NCI-H1694 treated with DMSO at 0.1 percent for 48 hours (cell line): ENCODE measurements at regions not wholly inside any gene's neighbourhood (a gene's known extent, or its start where the extent isn't known, plus 50 kb on each side); places are given as distances from the start of the nearest gene placed in this dataset.
"Not testable (repeated sequence)": the region's sequence is repeated elsewhere in the genome, so short reads cannot be mapped to it uniquely, and the experiment has no call there.

ENCODE experiments used
- DNase-seq: peaks from one replicate; lab custom pipeline; 2025; lab: John Stamatoyannopoulos, UW

DNA sequence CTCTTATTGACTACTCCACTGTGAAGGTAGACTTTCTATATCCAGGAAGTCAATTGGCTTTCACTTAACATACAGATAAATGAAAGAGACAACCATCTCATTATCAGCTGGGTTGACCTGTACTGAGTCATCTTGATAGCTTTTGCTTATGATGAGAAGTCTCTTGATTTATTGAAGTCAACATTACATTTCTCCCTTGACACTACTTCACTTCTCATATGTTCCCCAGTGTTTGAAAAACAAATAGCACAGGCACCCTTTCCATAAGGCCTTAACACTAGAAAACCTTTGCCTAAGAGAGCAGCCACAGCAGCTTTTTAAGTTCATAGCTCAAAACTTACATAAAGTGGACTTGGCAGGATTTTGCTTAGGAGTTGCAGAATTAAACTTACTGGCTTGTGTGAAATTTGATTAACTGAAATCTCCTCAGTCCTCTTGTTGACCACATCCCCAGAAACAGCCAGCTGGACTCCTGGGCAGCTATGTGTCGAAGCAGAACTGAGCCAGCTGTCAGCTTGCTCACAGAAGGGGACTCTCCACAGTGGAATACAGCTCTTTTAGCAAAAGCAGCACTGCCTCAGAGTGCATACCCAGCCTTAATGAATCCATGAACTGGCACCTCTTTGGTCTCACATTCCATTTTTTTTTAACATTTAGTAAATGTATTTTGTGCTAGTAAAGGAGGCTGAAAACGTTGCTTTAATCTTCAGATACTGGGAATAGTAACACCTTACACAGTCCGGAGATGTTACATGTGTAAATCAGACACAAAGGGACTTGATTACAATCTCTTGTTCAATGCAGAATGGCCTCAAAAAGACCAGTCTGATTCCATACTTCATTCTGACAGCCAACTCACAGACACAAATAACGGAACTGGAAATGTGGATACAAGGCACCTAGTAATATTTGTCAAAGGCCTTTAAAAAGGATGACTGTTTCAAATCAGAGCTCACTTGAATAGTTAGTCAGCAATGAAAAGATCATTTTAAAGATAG, 1532.7 kb downstream of the HACE1 start:
- peak; percentile 73 for DNase-seq

DNA sequence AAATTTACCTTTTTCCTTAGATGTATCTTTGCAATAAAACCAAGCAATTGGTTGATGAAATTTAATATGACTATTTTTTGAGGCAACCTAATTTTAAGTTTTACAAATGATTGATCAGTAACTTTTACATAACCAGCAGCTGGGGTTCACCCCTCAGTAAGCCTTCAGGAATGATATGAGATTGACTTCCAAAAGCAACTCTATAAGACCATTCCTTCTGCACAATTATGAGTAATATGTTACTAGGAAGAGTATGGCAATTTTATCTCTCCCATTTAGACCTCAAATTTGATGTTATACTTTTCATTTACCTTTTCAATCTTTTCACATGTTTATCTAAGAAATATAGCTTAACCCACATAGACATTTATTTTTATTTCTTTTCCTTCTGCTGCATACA, 1546.3 kb downstream of the HACE1 start:
- DNase-seq, result no peak

DNA sequence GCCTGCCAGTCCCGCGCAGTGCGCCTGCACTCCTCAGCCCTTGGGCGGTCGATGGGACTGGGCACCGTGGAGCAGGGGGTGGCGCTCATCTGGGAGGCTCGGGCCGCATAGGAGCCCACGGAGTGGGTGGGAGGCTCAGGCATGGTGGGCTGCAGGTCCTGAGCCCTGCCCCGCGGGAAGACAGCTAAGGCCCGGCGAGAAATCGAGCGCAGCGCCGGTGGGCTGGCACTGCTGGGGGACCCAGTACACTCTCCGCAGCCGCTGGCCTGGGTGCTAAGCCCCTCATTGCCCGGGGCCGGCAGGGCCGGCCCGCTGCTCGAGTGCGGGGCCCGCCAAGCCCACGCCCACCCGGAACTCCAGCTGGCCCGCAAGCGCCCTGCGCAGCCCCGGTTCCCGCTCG, 1565.3 kb downstream of the HACE1 start:
- not testable (repeated sequence) for DNase-seq

DNA sequence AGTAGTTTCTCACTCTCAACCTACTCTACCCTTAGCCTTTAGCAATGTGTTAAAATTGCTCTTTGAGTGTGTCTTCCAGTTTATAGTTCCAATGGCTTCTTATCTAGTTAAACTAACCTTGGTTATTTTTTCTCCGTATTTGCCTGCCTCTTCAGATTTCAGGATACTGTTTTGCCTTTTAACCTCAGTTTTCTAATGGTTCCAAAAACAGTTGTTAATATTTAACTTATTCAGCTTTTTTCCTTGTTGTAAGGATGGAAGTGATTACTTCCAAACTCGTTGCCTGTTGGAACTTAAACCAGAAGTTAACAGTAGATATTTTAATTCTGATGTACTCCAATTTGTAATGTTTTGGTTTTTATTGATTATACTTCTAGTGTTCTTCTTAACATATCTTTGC, 1574.9 kb downstream of the HACE1 start:
- no peak for DNase-seq

DNA sequence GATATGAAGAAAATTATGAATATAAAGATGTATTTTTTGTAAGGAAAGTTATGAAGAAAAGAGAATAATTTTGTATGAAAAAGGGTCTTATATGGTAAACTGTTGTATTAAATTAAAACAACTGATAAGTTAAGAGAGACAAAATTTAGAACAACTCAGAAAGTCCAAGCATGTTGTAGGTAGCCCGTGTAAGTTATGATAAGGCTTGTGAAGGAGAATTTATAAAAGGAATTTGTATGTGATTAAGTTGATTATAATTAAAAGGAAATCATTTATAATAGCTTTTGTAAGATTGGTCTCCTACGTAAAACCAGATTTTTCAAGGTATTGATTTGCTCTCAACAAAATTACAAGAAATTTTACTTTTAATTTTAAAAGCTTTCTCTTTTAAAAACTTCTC, 1579.3 kb downstream of the HACE1 start:
- DNase-seq, result no peak

DNA sequence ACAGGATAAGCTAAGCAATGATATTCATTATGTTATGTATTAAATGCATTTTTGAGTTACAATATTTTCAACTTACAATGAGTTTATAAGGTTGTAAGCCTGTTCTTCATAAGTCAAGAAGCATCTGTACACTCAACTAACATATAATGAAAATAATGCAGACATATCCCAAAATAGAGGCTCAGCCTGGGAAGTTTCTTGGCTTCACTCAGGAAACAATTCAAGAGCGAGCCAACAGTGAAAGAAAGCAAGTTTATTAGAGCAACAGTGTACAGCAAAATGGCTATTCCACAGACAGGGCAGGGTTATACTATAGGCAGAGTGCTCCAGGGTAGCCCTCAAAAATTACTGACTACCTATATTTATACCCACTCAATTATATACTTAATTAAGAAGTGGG, 1581.8 kb downstream of the HACE1 start:
- DNase-seq, result no peak

DNA sequence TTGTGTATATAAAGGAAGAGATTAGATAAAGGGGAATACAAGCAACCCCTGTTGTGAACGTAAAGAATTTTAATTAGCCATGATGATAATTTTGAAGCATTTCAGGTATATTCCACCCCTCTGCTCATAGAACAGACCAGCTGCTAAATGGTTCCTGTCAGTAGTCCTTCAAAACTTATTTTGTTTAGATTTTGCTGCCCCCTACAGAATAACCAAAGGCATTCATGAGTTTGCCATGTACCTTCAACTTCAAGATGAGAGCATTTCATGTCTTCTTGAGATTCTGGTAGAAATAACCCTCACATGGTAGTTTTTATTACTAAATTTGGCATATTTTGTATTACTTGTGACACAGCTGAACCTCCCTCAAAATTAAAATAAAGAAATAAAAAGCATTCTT, 1586.7 kb downstream of the HACE1 start:
- DNase-seq, result peak; percentile 23

DNA sequence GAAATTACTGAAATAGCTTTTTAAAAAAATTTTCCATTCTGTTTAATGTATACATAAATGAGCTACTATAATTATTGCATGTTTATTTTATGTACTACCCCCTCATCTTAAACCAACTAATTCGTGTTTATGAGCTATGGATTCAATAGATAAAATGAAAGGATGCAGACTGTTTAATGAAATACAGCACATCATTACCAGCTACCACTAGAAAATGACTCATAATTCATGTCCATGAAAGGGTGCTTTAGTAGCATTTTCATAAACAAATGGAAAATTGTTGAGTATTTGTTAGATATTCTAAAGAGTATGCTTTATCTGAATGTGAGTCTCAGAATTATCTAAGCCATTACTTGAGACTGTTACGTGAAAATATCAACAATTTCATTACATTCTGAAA, 1590.1 kb downstream of the HACE1 start:
- no peak for DNase-seq

DNA sequence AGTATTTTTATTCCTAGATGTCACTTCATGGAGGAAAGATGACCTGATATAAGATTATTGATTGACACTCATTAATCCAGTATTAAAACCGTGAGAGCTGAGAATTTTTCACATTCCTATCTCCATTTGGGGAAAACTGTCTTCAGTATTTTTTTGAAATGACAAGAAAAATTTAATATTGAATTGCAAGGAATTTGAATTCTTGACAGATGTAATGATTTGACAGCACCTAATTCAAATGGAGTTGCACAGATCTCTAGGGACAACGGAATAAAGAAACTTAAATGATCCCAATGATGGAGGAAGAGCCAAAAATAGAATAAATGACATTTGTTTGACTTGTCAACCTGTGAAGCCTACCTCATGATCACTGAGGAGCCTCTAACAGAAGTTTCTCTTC, 1591.4 kb downstream of the HACE1 start:
- no peak for DNase-seq

DNA sequence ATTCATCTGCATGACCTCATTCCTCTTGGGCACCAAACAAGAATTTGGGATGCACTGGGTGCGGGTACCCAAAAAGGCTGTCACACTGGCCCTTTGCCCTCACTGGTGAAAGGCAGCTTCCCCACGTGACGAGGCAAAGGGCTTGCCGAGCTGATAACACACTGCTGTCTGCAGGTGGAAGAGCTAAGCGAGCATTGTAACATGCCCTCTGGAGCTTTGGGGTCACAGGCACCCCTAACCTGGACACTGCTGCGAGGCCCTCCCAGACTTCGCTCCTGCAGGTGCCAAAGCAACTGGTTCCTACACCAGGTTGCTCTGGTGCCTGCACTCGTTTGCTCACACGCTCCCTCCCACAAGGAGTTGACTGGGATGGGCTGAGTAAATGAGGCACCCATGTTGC, 1595.7 kb downstream of the HACE1 start:
- DNase-seq, result no peak

DNA sequence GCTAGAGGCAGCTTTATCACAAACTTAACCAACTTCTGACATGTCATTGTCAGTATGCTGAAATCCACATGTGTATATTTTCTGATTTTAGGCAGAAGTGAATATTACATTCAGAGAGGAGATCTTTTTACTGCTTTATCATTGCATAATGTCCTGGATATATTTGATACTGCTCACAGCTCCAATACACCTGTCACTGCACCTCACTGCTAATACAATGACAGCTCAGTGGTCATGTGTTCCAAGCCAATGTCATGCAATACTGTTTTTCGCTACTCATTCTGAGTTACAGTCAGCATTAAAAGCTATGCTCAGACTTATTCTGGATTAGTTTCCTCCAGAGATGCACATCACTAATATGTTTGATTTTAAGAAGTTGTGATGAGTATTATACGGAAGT, 1604.6 kb downstream of the HACE1 start:
- DNase-seq, result no peak

DNA sequence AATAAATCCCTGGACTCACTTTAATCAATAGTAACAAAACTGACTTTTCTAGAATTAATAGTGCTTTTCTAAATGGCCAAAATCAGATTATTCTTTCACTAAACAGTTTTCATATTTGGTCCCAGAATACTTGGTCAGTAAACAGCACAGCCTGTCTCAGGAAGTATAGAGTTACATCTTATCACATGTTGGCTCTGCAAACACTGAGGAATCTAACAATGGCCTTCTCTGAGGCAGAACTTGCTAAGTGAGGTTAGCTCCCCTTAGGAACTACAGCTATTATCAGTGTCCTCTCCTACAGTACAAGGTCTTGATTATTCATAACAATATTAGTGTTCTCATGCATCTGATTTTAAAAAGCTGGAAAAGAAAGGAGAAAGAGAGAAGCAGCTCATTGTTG, 1622.8 kb downstream of the HACE1 start:
- no peak for DNase-seq

DNA sequence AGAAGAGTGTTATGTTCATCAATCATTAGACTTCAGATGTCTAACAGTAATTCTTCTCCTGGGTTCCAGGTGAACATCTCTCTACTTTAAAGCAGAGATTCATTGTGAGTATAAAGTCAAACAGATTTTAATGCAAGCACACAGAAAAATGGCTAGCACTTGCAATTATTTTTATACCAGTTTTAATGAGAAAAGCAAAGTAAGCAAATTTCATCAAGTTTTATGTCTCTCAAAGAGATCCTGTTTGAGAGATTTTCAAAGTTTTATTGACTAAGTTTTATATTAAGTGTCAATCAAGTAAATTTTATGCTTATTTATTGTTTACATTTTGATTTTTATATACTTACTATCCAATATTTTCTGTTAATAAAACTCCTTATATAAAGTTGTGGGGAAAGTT, 1628.5 kb downstream of the HACE1 start:
- DNase-seq, result no peak

DNA sequence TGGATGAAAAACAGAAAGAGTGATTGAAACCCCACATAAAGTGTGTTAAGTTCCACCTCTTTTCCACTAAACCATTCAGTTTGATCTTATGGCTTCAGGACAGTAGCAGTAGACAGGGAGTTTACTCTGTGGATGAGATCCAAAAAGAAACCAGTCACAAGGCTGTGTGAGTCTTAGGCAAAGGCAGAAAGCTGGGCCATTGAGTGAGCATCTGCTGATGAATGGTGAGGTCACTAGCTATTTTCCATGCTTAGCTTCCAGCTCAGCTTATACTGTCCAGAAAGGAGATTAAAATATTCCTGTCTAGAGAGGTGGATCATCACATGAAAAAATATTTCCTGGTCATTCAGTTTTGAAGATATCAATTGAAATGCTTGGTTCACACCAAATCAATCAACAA, 1643.9 kb downstream of the HACE1 start:
- no peak for DNase-seq

DNA sequence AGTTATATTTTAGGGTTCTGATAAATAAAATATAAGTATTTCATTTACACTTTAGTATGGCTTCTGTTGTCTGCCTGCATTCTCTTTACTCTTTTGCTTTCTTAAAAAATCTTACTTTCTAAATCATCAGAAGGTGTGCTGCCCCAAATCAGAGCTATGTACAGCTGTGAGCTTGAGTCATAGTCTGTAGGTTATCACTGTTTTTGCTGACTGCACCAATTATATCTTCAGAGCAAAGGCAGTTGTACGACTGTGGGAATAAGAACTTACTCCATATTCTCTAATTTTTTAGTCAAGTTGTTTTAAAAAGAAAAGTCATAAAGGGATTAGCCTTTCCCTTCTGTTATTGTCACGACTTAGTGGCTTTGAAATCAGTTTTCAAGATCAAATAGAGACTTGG, 1649.0 kb downstream of the HACE1 start:
- DNase-seq, result no peak

DNA sequence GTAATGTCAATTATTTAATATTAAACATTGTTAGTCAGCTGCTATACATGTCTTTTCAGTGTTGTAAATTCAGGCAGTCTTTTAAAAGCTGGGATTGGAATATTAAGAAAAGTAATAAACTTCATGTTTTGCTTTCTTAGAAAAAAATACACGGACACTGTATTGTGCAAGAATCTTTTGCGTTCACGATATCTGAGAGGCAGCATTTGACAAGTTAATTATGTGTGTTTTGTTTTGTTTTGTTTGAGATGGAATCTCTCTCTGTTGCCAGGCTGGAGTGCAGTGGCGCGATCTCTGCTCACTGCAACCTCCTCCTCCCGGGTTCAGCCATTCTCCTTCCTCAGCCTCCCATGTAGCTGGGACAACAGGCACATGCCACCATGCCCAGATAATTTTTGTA, 1661.3 kb downstream of the HACE1 start:
- no peak for DNase-seq

DNA sequence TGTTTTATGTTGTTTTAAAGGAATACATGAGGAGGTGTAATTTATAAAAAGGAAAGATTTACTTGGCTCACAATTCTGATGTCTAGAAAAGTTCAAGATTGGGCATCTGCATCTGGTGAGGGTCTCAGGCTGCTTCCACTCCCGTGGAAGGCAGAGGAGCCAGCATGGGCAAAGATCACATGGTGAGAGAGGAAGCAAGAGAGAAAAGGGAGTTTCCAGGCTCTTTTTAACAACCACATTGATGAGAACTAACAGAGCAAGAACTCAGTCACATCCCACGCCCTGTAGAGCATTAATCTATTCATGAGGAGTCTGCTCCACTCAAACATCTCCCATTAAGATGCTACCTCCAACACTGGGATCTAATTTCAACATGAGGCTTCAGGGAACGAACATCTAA, 1666.3 kb downstream of the HACE1 start:
- no peak for DNase-seq

DNA sequence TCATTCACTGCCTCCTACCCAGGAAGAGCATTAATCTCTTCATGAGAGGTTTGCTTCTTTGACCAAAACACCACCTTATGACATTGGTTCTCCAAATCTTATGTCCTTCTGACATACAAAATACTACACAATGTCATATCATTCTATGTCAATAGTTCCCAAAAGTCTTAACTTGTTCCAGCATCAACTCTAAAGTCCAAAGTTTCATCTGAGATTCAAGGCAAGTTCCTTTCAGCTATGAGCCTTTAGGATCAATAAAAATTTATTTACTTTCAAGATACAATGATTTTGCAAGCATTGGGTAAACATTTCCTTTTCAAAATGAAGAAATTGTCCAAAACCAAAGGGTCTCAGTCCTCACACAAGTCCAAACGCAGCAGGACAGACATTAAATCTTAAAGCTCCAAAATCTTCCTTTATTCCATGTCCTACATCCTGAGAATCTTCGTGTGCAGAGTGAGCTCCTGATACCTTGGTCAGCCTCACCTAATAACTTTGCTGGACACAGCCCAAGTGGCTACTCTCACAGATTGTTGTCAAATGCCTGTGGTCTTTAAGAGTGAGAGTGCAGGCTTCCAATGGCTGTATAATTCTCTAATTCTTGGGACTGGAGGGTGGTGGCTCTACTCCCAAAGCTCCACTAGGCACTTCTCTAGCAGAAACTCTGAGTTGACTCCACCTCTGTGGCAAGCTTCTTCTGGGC, 1668.2 kb downstream of the HACE1 start:
- no peak for DNase-seq

DNA sequence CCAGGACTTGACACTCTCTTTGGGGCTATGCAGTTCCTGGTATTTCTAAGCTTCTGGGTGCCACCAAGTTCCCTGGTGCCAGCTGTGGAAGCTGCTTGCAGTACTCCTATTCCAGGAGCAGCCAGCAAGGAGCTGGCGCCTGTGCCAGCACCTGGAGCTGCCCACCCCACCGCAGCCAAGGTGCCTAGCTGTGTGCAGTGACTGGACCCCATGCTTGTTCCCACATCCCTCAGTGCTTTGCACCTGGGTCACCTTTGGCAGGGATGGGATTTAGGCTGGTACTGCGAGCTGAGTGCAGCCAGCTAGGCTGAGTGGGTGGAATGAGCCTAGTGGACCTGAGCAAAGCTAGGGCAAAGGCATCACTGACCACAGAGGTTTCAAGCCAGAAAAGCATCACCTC, 1674.9 kb downstream of the HACE1 start:
- no peak for DNase-seq

DNA sequence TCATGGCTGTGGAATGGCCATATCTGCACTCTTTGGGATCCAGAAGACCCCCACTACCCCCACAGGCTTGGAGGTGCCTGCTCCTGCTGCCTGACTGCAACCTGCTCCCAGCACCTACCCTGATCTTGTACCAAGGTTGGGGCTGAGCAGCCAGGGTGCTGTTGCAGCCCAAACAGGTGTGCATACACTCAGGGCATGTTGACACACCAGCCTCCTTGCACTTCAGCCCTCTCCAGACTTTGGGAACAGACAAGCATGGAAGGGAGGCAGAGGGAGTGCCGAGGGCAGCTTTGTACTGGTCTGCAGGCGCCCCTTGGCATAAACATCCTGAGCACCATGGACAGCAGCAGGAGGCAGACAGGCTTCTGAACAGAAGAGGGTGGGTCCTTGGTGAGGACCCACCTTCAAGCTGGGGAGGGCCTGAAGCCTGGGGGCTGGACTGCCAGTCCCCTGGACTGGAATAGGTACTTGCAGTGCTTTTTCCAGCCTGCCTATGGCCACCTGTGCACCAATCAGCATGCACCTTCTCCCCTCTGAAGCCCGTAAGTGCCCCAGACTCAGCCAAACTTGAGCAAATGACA, 1675.8 kb downstream of the HACE1 start:
- no peak for DNase-seq

DNA sequence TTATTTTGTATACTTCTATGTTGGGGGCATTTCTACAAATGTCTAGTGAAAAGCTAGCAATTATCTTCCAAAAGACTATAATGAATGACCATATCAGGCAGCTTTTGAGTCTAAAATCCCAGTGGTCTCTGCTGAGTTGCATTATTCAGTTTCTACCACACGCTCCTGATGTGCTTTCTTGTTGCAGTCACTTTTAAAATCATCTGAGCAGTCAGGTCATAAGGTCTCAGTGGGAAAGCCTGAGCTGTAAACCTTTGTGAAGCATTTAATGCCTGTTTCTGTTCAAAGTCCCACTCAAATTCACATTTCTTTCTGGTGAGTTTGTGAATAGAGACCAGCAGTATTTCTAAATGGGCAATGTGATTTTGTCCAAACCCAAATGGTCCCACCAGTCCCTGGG, 1681.5 kb downstream of the HACE1 start:
- no peak for DNase-seq

DNA sequence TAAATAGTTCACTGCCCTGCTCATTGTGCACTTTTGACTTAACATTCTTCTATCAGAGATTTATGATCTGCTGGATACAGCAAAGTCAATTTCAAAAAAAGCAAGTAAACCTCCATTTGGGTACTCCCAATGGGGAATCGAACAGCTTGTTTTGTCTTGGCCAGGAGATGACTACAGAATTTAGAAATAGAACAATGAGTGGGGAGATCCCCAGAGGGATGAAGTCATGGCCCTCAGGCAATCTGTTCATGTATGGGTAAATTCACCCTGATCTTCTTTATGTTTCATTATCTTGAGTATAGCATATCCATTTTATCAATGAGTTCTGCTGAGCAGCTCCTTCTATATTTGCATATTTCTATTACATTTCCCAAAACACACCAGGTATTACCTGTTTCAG, 1681.9 kb downstream of the HACE1 start:
- DNase-seq, result no peak

DNA sequence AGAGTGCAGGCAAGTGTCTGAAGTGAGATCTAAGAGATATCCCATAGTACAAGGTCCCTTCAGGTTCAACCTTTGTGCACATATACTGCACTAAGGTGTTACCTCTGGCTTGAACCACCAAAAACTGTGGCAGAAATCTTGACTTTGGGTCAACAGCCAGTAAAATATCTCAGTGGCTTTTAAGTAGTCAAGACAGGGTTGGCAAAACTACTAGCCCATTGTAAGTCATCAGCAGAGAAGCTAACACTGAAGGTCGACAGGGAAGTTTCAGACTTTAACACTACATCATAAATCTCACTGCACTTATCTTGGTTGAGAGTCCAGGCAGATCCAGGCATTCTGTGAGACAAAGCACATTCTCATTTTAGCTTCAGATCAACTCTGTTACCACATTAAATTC, 1684.7 kb downstream of the HACE1 start:
- DNase-seq, result no peak
